GM19455 (cell line): ENCODE measurements at regions not wholly inside any gene's neighbourhood (a gene's known extent, or its start where the extent isn't known, plus 50 kb on each side); places are given as distances from the start of the nearest gene placed in this dataset.

ENCODE experiments used
- ATAC-seq: cut with Tn5 transposase; IDR thresholded peaks from one replicate; pipeline ENCODE4 v1.9.1; 2021; ENCODE audit not compliant: unreplicated experiment

- ATAC-seq: no peak
Measured at GRCh38 chr2:59308108-59308507, 1067.0 kb upstream of the FANCL start.

GRCh38 chr2:59307196-59307595, 1066.1 kb upstream of the FANCL start:
- no peak for ATAC-seq

- no peak for ATAC-seq
Measured at GRCh38 chr2:59303272-59303671, 1062.1 kb upstream of the FANCL start.

- ATAC-seq: no peak
Measured at GRCh38 chr2:59302683-59303082, 1061.6 kb upstream of the FANCL start.

GRCh38 chr2:59301466-59302402, 1060.6 kb upstream of the FANCL start:
- ATAC-seq: peak; percentile 80

GRCh38 chr2:59297816-59298215, 1056.7 kb upstream of the FANCL start:
- ATAC-seq: no peak

- no peak for ATAC-seq
Measured at GRCh38 chr2:59296279-59296678, 1055.2 kb upstream of the FANCL start.

- no peak for ATAC-seq
Measured at GRCh38 chr2:59295524-59296162, 1054.5 kb upstream of the FANCL start.

- ATAC-seq: no peak
Measured at GRCh38 chr2:59288771-59289170, 1047.6 kb upstream of the FANCL start.

- ATAC-seq: no peak
Measured at GRCh38 chr2:59282374-59283057, 1041.4 kb upstream of the FANCL start.

GRCh38 chr2:59277671-59278070, 1036.5 kb upstream of the FANCL start:
- no peak for ATAC-seq

- ATAC-seq: no peak
Measured at GRCh38 chr2:59276917-59277316, 1035.8 kb upstream of the FANCL start.

- no peak for ATAC-seq
Measured at GRCh38 chr2:59276033-59276432, 1034.9 kb upstream of the FANCL start.

GRCh38 chr2:59266453-59266852, 1025.3 kb upstream of the FANCL start:
- ATAC-seq: no peak

- ATAC-seq: no peak
Measured at GRCh38 chr2:59259913-59260312, 1018.8 kb upstream of the FANCL start.

GRCh38 chr2:59256290-59256689, 1015.2 kb upstream of the FANCL start:
- no peak for ATAC-seq

- ATAC-seq: no peak
Measured at GRCh38 chr2:59254279-59254678, 1013.2 kb upstream of the FANCL start.

- ATAC-seq: no peak
Measured at GRCh38 chr2:59250307-59250677, 1009.2 kb upstream of the FANCL start.

- no peak for ATAC-seq
Measured at GRCh38 chr2:59249441-59250306, 1008.5 kb upstream of the FANCL start.

GRCh38 chr2:59239146-59239545, 998.0 kb upstream of the FANCL start:
- ATAC-seq: no peak

GRCh38 chr2:59237311-59237710, 996.2 kb upstream of the FANCL start:
- no peak for ATAC-seq
